Neuronal stem cell (in vitro differentiated cells): ENCODE measurements at regions not wholly inside any gene's neighbourhood (a gene's known extent, or its start where the extent isn't known, plus 50 kb on each side); places are given as distances from the start of the nearest gene placed in this dataset.

ENCODE experiments used
- DNase-seq: peaks from one replicate; pipeline ENCODE4 v3.0.0-alpha.2; 2013; ENCODE audit warnings: low spot score
- H2AFZ ChIP-seq: one replicate; pipeline ENCODE4 v1.6.1; 2013; ENCODE audit warnings: mild to moderate bottlenecking, low read length, inconsistent platforms
- H2AK5ac ChIP-seq: 2 replicates; pipeline ENCODE4 v1.6.1; 2013; ENCODE audit warnings: low read depth, mild to moderate bottlenecking, inconsistent platforms, low read length, moderate library complexity, mixed read lengths
- H2BK120ac ChIP-seq: 2 replicates; pipeline ENCODE4 v1.6.1; 2013; ENCODE audit warnings: low read depth, mild to moderate bottlenecking, inconsistent platforms, low read length, moderate library complexity, mixed read lengths
- H2BK12ac ChIP-seq: one replicate; pipeline ENCODE4 v1.6.1; 2013; ENCODE audit warnings: low read length, inconsistent platforms
- H2BK15ac ChIP-seq: 2 replicates; pipeline ENCODE4 v1.6.1; 2013; ENCODE audit warnings: mild to moderate bottlenecking, low read length, inconsistent platforms, mixed read lengths
- H2BK5ac ChIP-seq: one replicate; pipeline ENCODE4 v1.6.1; 2013; ENCODE audit warnings: inconsistent platforms, mild to moderate bottlenecking, low read length, moderate library complexity
- H3K14ac ChIP-seq: one replicate; pipeline ENCODE4 v1.6.1; 2013; ENCODE audit warnings: low read length, inconsistent platforms
- H3K18ac ChIP-seq: 2 replicates; pipeline ENCODE4 v1.6.1; 2013; ENCODE audit warnings: low read length, inconsistent platforms
- H3K23ac ChIP-seq: 2 replicates; pipeline ENCODE4 v1.6.1; 2013; ENCODE audit warnings: low read depth, mild to moderate bottlenecking, mixed read lengths, low read length, inconsistent platforms; ENCODE audit not compliant: poor library complexity
- H3K27ac ChIP-seq: replicated peaks from 3 replicates; pipeline ENCODE4 v1.5.1; 2013; ENCODE audit warnings: low read length, inconsistent platforms
- H3K27me3 ChIP-seq, 3 experiments: 2 replicates each; pipeline ENCODE4 v1.6.1; 2013; ENCODE audit warnings: low read length in 3 of 3, mild to moderate bottlenecking in 2 of 3, inconsistent platforms in 1 of 3, low read depth in 1 of 3, mixed read lengths in 1 of 3, moderate library complexity in 1 of 3; ENCODE audit not compliant: control insufficient read depth in 3 of 3, insufficient read depth in 3 of 3
- H3K36me3 ChIP-seq, 2 donors: replicated peaks in 1 of 2; 2 replicates each; pipeline ENCODE4 v1.6.1; 2013; ENCODE audit warnings: low read length in 2 of 2; ENCODE audit not compliant: control insufficient read depth in 2 of 2, insufficient read depth in 2 of 2
- H3K4ac ChIP-seq: 2 replicates; pipeline ENCODE4 v1.6.1; 2013; ENCODE audit warnings: inconsistent platforms, mild to moderate bottlenecking, low read length, moderate library complexity
- H3K4me1 ChIP-seq, 2 donors: 1 replicate in 1 of 2; 2 replicates in 1 of 2; pipeline ENCODE4 v1.6.1; 2013; ENCODE audit warnings: low read length in 2 of 2, low read depth in 1 of 2; ENCODE audit not compliant: control insufficient read depth in 2 of 2, insufficient read depth in 1 of 2
- H3K4me2 ChIP-seq: one replicate; pipeline ENCODE4 v1.6.1; 2013; ENCODE audit warnings: mild to moderate bottlenecking, low read length, inconsistent platforms; ENCODE audit not compliant: insufficient read depth, poor library complexity, severe bottlenecking
- H3K4me3 ChIP-seq, 2 donors: 2 replicates each; pipeline ENCODE4 v1.5.1; 2013; ENCODE audit warnings: low read length in 2 of 2, mild to moderate bottlenecking in 2 of 2, inconsistent platforms in 1 of 2, moderate library complexity in 1 of 2
- H3K79me1 ChIP-seq: one replicate; pipeline ENCODE4 v1.6.1; 2013; ENCODE audit warnings: low read depth, mild to moderate bottlenecking, inconsistent platforms, low read length, moderate library complexity
- H3K9ac ChIP-seq: one replicate; pipeline ENCODE4 v1.6.1; 2013; ENCODE audit warnings: mild to moderate bottlenecking, low read depth, low read length, inconsistent platforms; ENCODE audit not compliant: poor library complexity
- H3K9me3 ChIP-seq, 2 donors: replicated peaks in 1 of 2; 2 replicates each; pipeline versions ENCODE3 to v1.6.1; 2013; ENCODE audit warnings: low read length in 2 of 2, mild to moderate bottlenecking in 2 of 2, inconsistent platforms in 1 of 2, low read depth in 1 of 2, mixed read lengths in 1 of 2, moderate library complexity in 1 of 2; ENCODE audit not compliant: control insufficient read depth in 2 of 2, insufficient read depth in 1 of 2
- H4K8ac ChIP-seq: one replicate; pipeline ENCODE4 v1.6.1; 2013; ENCODE audit warnings: low read depth, mild to moderate bottlenecking, inconsistent platforms, low read length, moderate library complexity
- H4K91ac ChIP-seq: one replicate; pipeline ENCODE4 v1.6.1; 2013; ENCODE audit warnings: low read length, low read depth, mild to moderate bottlenecking, inconsistent platforms; ENCODE audit not compliant: poor library complexity
- WGBS, 2 donors: extraction: QIAGEN DNeasy Blood & Tissue Kit; methylation state at CpG; one replicate each; pipeline ENCODE4 v1.1.7; 2013; ENCODE audit warnings: missing lambda C conversion rate in 2 of 2, mixed read lengths in 1 of 2; ENCODE audit not compliant: insufficient read length in 2 of 2, insufficient replicate concordance in 1 of 2; ENCODE audit errors: extremely low coverage in 2 of 2; 5-methylcytosine and 5-hydroxymethylcytosine counted together

DNA sequence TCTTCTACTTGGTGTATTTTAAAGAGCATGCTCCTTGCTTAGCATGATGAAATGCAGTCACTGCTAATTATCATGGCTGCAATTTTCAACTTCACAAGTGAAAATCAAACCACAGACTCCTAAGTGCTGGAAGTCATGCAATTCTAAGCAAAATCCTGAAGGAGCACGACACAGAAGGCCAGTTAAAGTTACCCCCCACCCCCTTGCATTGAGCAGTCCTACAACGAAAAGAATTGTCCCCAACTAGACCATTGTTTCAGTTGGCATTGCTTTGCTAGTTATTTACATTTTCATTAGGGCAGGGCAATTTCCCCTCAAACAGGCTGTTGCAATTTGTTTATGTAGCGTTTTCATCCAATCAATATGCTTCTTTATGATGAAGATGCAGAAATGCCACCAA lies 321.2 kb downstream of the PCDH7 start:
- no CpG with 5 or more reads among the region's 3 CpGs for WGBS, 2 donors
- no peak overlapping the region for H3K4me3 ChIP-seq
- no peak overlapping the region for H3K27ac ChIP-seq
- no peak overlapping the region for H2BK5ac ChIP-seq
- H2BK12ac ChIP-seq: no peak overlapping the region
- H2AK5ac ChIP-seq: no peak overlapping the region
- H3K27me3 ChIP-seq: no peaks in the 10 kb centered on the region
- H3K79me1 ChIP-seq: no peaks in the 10 kb centered on the region
- H3K4ac ChIP-seq: no peak overlapping the region
- no peak overlapping the region for H3K9ac ChIP-seq
- no peak overlapping the region for H2BK120ac ChIP-seq
- no peak overlapping the region for H3K18ac ChIP-seq
- H3K14ac ChIP-seq: no peak overlapping the region
- H2BK15ac ChIP-seq: no peak overlapping the region
- no peak for DNase-seq
- no peak overlapping the region for H3K23ac ChIP-seq
- H2AFZ ChIP-seq: peak overlapping the region; percentile 11
- H3K9me3 ChIP-seq: no peaks in the 10 kb centered on the region
- H3K36me3 ChIP-seq: no peaks in the 10 kb centered on the region
- H3K4me2 ChIP-seq: no peak overlapping the region
- H4K91ac ChIP-seq: no peak overlapping the region
- peaks cover 0 to 2% of the 10 kb centered on the region in 2 donors for H3K4me1 ChIP-seq
- H4K8ac ChIP-seq: no peak overlapping the region

DNA sequence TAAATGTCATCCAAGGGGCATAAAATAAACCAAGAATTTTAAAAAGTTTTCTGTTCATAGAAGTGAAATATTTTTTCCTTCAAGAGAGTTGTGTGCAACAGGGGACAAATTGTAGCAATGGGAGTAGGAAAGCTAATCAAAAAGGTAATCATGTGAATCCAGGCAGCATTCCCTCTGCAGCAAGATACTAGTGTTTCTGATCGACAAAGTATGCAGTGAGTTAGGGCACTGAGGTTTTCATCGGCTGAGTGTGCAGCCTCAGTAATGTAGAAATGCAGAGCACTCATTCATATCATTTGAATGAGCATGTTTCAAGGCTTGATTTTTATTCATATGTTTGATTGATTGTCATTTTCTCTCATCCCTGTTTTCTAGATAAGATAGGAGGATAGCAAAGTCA lies 321.7 kb downstream of the PCDH7 start:
- no peak for DNase-seq
- Histone ChIP-seq H2BK5ac (no peak overlapping the region), H3K36me3 (no peaks in the 10 kb centered on the region), H3K27ac (peak overlapping the region; percentile 42), H2AFZ (no peak overlapping the region), H3K14ac (no peak overlapping the region), H3K9me3 (no peaks in the 10 kb centered on the region), H2BK15ac (no peak overlapping the region), H3K4ac (no peak overlapping the region), H3K23ac (no peak overlapping the region), H3K9ac (no peak overlapping the region), H2BK120ac (no peak overlapping the region), H3K79me1 (no peaks in the 10 kb centered on the region), H3K4me1 (peaks cover 0 to 2% of the 10 kb centered on the region in 2 donors), H4K8ac (no peak overlapping the region), H3K4me2 (no peak overlapping the region), H3K27me3 (no peaks in the 10 kb centered on the region), H2AK5ac (no peak overlapping the region), H4K91ac (no peak overlapping the region), H2BK12ac (no peak overlapping the region), H3K4me3 (no peak overlapping the region), H3K18ac (no peak overlapping the region)
- no CpG with 5 or more reads among the region's 2 CpGs for WGBS, 2 donors

DNA sequence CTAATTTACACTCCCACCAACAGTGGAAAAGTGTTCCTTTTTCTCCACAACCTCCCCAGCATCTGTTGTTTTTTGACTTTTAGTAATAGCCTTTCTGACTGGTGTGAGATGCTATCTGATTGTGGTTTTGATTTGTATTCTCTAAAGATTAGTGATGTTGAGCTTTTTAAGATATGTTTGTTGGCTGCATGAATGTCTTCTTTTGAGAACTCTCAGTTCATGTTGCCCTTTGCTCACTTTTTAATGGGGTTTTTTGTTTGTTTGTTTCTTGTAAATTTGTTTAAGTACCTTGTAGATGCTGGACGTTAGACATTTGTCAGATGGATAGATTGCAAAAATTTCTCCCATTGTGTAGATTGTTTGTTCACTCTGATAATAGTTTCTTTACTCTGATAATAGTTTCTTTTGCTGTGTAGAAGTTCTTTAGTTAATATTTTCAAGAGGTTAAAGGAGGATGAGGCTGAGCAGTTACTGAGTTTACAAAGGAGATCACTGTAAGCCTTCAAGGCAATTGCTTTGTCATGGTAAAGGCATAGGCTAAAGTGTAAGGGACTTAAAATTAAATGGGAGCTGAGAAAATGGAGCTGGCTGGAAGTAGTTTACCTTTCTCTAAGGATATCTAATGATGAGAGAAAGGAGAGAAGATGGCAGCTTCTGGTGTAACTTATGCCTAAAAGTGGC lies 323.4 kb downstream of the PCDH7 start:
- Histone ChIP-seq H3K18ac (no peak overlapping the region), H2BK15ac (no peak overlapping the region), H3K4me1 (peaks cover 0 to 2% of the 10 kb centered on the region in 2 donors), H4K91ac (no peak overlapping the region), H3K36me3 (no peaks in the 10 kb centered on the region), H3K9me3 (no peaks in the 10 kb centered on the region), H3K27me3 (no peaks in the 10 kb centered on the region), H2BK5ac (no peak overlapping the region), H3K4me3 (no peak overlapping the region), H2AK5ac (no peak overlapping the region), H3K4me2 (no peak overlapping the region), H3K14ac (no peak overlapping the region), H2AFZ (peak overlapping the region; percentile 12), H3K23ac (no peak overlapping the region), H3K27ac (no peak overlapping the region), H4K8ac (no peak overlapping the region), H2BK120ac (no peak overlapping the region), H3K79me1 (no peaks in the 10 kb centered on the region), H3K9ac (no peak overlapping the region), H2BK12ac (no peak overlapping the region), H3K4ac (no peak overlapping the region)
- DNase-seq: no peak
- no CpG with 5 or more reads among the region's 1 CpG for WGBS, 2 donors

DNA sequence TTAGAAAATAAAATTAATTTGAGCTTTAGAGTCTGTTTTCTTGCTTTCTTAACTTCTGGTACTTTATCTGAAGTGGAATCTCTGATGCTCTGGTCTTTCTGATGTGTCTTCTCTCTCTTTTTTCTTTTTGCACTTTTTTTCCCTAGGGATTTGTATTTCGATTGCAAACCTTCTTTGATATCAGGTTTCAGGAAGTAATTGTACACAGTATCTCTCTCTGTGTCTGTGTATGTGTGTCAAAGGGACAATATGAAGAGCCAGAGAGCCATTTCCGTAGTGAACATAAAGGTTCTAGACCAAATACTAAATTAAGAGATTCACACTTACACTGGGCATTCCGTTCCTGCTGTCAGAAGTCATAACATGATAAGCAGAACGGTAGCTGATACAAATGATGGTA lies 325.0 kb downstream of the PCDH7 start:
- Histone ChIP-seq H2AFZ (no peak overlapping the region), H3K23ac (no peak overlapping the region), H3K18ac (no peak overlapping the region), H3K79me1 (no peaks in the 10 kb centered on the region), H3K36me3 (no peaks in the 10 kb centered on the region), H2BK5ac (no peak overlapping the region), H3K4me3 (no peak overlapping the region), H3K4me2 (no peak overlapping the region), H2BK12ac (no peak overlapping the region), H4K8ac (no peak overlapping the region), H3K27ac (no peak overlapping the region), H3K9ac (no peak overlapping the region), H2BK15ac (no peak overlapping the region), H3K27me3 (no peaks in the 10 kb centered on the region), H2BK120ac (no peak overlapping the region), H2AK5ac (no peak overlapping the region), H3K4ac (no peak overlapping the region), H4K91ac (no peak overlapping the region), H3K14ac (no peak overlapping the region), H3K9me3 (no peaks in the 10 kb centered on the region), H3K4me1 (peaks cover 0 to 2% of the 10 kb centered on the region in 2 donors)
- no CpG with 5 or more reads among the region's 4 CpGs for WGBS, 2 donors
- DNase-seq: no peak
